CD4-positive, alpha-beta T cell treated with Interleukin-6 at 100 ng/mL for 8 hours (primary cell): ENCODE measurements at regions not wholly inside any gene's neighbourhood (a gene's known extent, or its start where the extent isn't known, plus 50 kb on each side); places are given as distances from the start of the nearest gene placed in this dataset.
"Not testable (repeated sequence)": the region's sequence is repeated elsewhere in the genome, so short reads cannot be mapped to it uniquely, and the experiment has no call there.

Experiments used
- DNase-seq: peaks from one replicate; pipeline ENCODE4 v3.0.0-alpha.2; 2020; ENCODE audit warnings: mixed read lengths, low spot score

- no peak for DNase-seq
These were observed 615.5 kb downstream of the TLE1 start for GRCh38 chr9:81073821-81074220.

- DNase-seq = no peak
These were observed 616.6 kb downstream of the TLE1 start for GRCh38 chr9:81072758-81073157.

GRCh38 chr9:81071108-81071507 lies 618.2 kb downstream of the TLE1 start:
- DNase-seq = no peak

- DNase-seq = no peak
These were observed 618.7 kb downstream of the TLE1 start for GRCh38 chr9:81070689-81071088.

GRCh38 chr9:81069923-81070322 lies 619.4 kb downstream of the TLE1 start:
- no peak for DNase-seq

GRCh38 chr9:81069038-81069795 lies 620.1 kb downstream of the TLE1 start:
- no peak for DNase-seq

GRCh38 chr9:81062995-81063394 lies 626.4 kb downstream of the TLE1 start:
- not testable (repeated sequence) for DNase-seq

GRCh38 chr9:81058782-81059181 lies 630.6 kb downstream of the TLE1 start:
- no peak for DNase-seq

- DNase-seq = no peak
These were observed 635.9 kb downstream of the TLE1 start for GRCh38 chr9:81053298-81054025.

- no peak for DNase-seq
These were observed 636.5 kb downstream of the TLE1 start for GRCh38 chr9:81052846-81053245.

GRCh38 chr9:81047280-81047679 lies 642.1 kb downstream of the TLE1 start:
- no peak for DNase-seq

GRCh38 chr9:81045658-81046057 lies 643.7 kb downstream of the TLE1 start:
- no peak for DNase-seq

- DNase-seq = no peak
These were observed 651.5 kb downstream of the TLE1 start for GRCh38 chr9:81037889-81038288.

GRCh38 chr9:81035601-81036000 lies 653.7 kb downstream of the TLE1 start:
- DNase-seq = no peak

GRCh38 chr9:81035171-81035570 lies 654.2 kb downstream of the TLE1 start:
- DNase-seq = no peak

- no peak for DNase-seq
These were observed 656.5 kb downstream of the TLE1 start for GRCh38 chr9:81032831-81033230.

GRCh38 chr9:81032030-81032572 lies 657.2 kb downstream of the TLE1 start:
- no peak for DNase-seq

- DNase-seq = no peak
These were observed 657.8 kb downstream of the TLE1 start for GRCh38 chr9:81031422-81032029.

- no peak for DNase-seq
These were observed 659.3 kb downstream of the TLE1 start for GRCh38 chr9:81030027-81030426.

- no peak for DNase-seq
These were observed 660.8 kb downstream of the TLE1 start for GRCh38 chr9:81028504-81028903.

- no peak for DNase-seq
These were observed 667.2 kb downstream of the TLE1 start for GRCh38 chr9:81022177-81022576.

GRCh38 chr9:81014945-81015344 lies 674.4 kb downstream of the TLE1 start:
- DNase-seq = not testable (repeated sequence)

- DNase-seq = not testable (repeated sequence)
These were observed 676.2 kb downstream of the TLE1 start for GRCh38 chr9:81013191-81013590.
